Keratinocyte (primary cell): ENCODE measurements at regions not wholly inside any gene's neighbourhood (a gene's known extent, or its start where the extent isn't known, plus 50 kb on each side); places are given as distances from the start of the nearest gene placed in this dataset.
"Not testable (repeated sequence)": the region's sequence is repeated elsewhere in the genome, so short reads cannot be mapped to it uniquely, and the experiment has no call there.

Experiments
- CTCF ChIP-seq, 3 experiments: IDR thresholded peaks in 1 of 3; conservative IDR thresholded peaks in 1 of 3; optimal IDR thresholded peaks in 1 of 3; 2 replicates in 2 of 3; 3 replicates in 1 of 3; pipeline versions ENCODE3 to v1.5.1; 2011; ENCODE audit warnings: low read length in 3 of 3, mild to moderate bottlenecking in 3 of 3, moderate library complexity in 2 of 3, control low read depth in 1 of 3, inconsistent platforms in 1 of 3; ENCODE audit not compliant: insufficient read depth in 2 of 3; ENCODE audit errors: extremely low read depth in 1 of 3
- EZH2 ChIP-seq: IDR thresholded peaks from one replicate; pipeline ENCODE4 v1.6.1; 2012; ENCODE audit warnings: inconsistent platforms, mild to moderate bottlenecking, low read length, moderate library complexity

GRCh38 chr15:31719396-31720022 lies 310.8 kb upstream of the CHRNA7 start:
- not testable (repeated sequence) for TF ChIP-seq EZH2; CTCF (optimal IDR thresholded peaks at IDR 0.05 in 1 of 3, IDR thresholded peaks at IDR 0.05 in 1 of 3, conservative IDR thresholded peaks at IDR 0.05 in 1 of 3; ENCODE audit: extremely low read depth in 1 of 3, insufficient read depth in 2 of 3, low read length in 3 of 3)
